ENCODE measurements at regions not wholly inside any gene's neighbourhood (a gene's known extent, or its start where the extent isn't known, plus 50 kb on each side); places are given as distances from the start of the nearest gene placed in this dataset.
"Not testable (repeated sequence)": the region's sequence is repeated elsewhere in the genome, so short reads cannot be mapped to it uniquely, and the experiment has no call there.

DNA sequence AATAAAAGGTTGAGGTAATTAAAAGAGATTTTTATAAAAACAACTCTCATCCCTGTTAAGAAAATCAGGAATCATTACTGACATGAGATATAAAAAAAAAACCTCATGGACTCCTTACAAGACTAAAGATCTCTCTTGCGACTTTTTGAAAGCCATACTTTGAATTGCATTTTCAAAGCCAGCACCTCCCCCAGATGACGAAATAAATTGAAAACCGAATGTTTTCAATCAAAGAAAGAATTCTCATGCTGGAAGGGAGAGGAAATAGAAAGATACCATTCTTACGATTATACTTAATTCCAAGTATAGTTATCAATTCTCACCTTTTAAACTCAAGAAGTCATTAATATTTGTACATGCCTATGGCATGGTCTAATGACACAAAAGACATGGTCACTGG is 452.3 kb downstream of the GJA1 start:
- Histone ChIP-seq H3K27me3 (ENCODE audit: insufficient read depth, low read depth, severe bottlenecking) (no peaks in the 10 kb centered on the region), H3K9me3 (ENCODE audit: severe bottlenecking) (no peaks in the 10 kb centered on the region), H3K27ac (no peak overlapping the region), H3K4me3 (ENCODE audit: low read depth, low read length) (no peak overlapping the region), H3K36me3 (no peaks in the 10 kb centered on the region)
- TF ChIP-seq, protein P1, sequence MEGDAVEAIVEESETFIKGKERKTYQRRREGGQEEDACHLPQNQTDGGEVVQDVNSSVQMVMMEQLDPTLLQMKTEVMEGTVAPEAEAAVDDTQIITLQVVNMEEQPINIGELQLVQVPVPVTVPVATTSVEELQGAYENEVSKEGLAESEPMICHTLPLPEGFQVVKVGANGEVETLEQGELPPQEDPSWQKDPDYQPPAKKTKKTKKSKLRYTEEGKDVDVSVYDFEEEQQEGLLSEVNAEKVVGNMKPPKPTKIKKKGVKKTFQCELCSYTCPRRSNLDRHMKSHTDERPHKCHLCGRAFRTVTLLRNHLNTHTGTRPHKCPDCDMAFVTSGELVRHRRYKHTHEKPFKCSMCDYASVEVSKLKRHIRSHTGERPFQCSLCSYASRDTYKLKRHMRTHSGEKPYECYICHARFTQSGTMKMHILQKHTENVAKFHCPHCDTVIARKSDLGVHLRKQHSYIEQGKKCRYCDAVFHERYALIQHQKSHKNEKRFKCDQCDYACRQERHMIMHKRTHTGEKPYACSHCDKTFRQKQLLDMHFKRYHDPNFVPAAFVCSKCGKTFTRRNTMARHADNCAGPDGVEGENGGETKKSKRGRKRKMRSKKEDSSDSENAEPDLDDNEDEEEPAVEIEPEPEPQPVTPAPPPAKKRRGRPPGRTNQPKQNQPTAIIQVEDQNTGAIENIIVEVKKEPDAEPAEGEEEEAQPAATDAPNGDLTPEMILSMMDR (IDR thresholded peaks at IDR 0.05; ENCODE audit: low read depth, low read length) = no peak
- DNase-seq = no peak

DNA sequence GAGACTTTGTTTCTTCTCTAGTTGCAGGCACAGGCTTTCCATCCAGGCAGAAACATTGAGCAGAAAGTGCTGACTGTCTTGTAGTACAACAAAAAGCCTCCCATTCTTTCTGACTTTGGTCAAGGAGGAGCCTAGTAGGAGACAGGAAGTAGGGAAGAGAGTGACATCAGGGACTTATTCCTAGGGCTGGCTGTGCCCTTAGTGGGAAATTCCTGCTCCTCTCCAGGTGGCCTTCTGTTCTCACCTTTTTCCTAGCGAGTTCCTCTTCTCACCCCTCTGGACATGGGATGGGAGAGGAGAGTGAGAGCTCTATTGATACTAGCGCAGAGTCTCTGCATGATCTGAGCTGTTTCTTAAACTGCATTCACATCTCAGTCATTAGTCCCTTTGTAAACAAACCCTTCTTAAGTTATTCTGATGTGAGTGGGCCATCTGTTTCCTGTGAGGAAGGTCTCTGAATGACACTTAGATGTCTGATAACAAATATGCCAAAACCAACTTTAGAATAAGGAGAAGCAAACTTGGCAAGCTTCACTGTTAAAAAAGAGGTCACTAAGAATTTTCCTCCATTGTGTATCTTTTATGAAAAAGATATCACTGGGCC is 455.0 kb downstream of the GJA1 start:
- Histone ChIP-seq H3K9me3 (ENCODE audit: severe bottlenecking) (no peaks in the 10 kb centered on the region), H3K27ac (0 out of 2 replicates have a peak overlapping the region, but pooled peaks have one; percentile 17), H3K27me3 (ENCODE audit: insufficient read depth, low read depth, severe bottlenecking) (no peaks in the 10 kb centered on the region), H3K36me3 (no peaks in the 10 kb centered on the region), H3K4me3 (ENCODE audit: low read depth, low read length) (no peak overlapping the region)
- no peak for DNase-seq
- TF ChIP-seq, protein P1 (IDR thresholded peaks at IDR 0.05; ENCODE audit: low read depth, low read length) = no peak

DNA sequence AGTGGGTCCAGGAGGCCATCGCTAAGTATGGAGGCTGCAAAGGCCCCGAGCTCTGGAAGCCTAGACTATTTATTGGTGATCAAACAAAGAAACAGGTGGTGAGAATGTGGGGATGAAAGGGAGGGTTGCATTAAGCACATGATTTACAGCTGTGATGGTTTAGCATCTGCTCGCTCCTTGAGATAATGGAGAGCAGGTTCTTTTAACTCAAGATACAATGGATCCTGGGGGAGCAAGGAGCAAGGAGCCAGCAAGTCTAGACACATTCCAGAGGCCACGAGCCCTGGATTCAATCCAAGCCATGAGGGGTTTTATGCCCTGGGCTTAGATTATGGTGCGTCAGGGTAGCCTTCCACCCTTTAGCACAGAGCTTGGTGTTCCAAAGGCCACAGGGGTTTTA is 460.3 kb downstream of the GJA1 start:
- H3K9me3 ChIP-seq (ENCODE audit: severe bottlenecking); H3K27ac ChIP-seq; H3K36me3 ChIP-seq; H3K4me3 ChIP-seq (ENCODE audit: low read depth, low read length); H3K27me3 ChIP-seq (ENCODE audit: insufficient read depth, low read depth, severe bottlenecking): not testable (repeated sequence)
- DNase-seq = peak; percentile 11

DNA sequence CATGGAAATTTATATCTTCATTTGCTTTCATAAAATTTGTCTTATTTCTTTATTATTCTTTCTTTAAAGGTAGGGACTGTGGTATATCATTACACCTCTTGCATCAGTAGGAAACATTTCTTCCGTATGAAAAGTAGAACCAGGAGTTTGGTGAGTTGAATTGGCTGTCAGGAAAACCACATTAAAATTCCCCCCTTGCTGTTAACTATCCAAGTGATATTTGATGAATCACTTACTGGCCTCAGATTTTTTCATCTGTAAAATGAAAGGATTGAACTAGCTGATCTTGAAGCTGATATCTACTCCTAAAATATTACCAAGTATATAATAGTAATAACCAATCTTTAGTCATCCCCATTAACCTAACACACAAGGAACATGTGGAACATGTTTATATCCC is 460.9 kb downstream of the GJA1 start:
- Histone ChIP-seq H3K4me3 (ENCODE audit: low read depth, low read length) (no peak overlapping the region), H3K36me3 (no peaks in the 10 kb centered on the region), H3K27me3 (ENCODE audit: insufficient read depth, low read depth, severe bottlenecking) (no peaks in the 10 kb centered on the region), H3K27ac (no peak overlapping the region), H3K9me3 (ENCODE audit: severe bottlenecking) (no peaks in the 10 kb centered on the region)
- TF ChIP-seq, protein P1 (IDR thresholded peaks at IDR 0.05; ENCODE audit: low read depth, low read length) = no peak
- no peak for DNase-seq

DNA sequence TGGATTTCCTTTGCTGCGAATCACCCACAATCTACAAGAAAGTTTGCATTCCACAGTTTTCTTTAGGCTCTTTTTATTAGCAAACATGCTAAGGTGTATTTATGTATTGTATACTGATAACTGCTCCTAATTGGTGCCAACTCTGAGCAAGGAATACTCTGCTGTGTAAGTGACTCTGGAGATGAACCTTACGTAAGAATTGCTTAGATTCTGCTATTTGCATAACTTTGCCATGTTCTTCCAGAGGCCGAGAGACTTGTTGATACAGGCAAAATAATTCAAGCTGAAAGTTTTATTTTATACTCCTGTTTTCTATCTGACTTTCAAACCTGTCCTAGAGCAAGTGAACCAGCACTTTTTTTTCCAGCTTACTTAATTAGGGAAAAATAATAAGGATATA is 461.3 kb downstream of the GJA1 start:
- Histone ChIP-seq H3K9me3 (ENCODE audit: severe bottlenecking) (no peaks in the 10 kb centered on the region), H3K36me3 (no peaks in the 10 kb centered on the region), H3K27ac (no peak overlapping the region), H3K4me3 (ENCODE audit: low read depth, low read length) (no peak overlapping the region), H3K27me3 (ENCODE audit: insufficient read depth, low read depth, severe bottlenecking) (no peaks in the 10 kb centered on the region)
- DNase-seq = no peak
- TF ChIP-seq, protein P1 (IDR thresholded peaks at IDR 0.05; ENCODE audit: low read depth, low read length) = no peak

DNA sequence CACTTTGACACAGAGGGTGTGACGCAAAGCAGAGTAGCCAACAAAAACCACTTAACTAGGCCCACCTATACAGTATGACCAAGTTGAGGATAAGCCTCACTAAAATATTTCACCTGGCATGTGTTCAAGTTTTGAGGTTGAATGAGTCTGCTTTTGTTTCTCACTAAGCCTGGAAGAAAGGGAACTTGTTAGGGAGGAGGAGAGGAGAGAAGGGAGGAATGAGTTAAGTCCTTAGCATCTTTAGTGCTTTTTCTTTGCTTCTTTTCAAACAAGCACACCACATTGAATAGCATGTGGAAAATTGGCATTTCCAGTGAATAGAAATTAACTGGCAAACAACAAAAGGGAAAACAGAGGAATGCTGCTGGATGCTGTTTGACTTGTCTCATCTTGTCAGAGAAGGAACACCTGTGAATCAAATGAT is 461.9 kb downstream of the GJA1 start:
- TF ChIP-seq, protein P1 (IDR thresholded peaks at IDR 0.05; ENCODE audit: low read depth, low read length) = no peak
- Histone ChIP-seq H3K27me3 (ENCODE audit: insufficient read depth, low read depth, severe bottlenecking) (no peaks in the 10 kb centered on the region), H3K36me3 (no peaks in the 10 kb centered on the region), H3K9me3 (ENCODE audit: severe bottlenecking) (no peaks in the 10 kb centered on the region), H3K27ac (no peak overlapping the region), H3K4me3 (ENCODE audit: low read depth, low read length) (no peak overlapping the region)
- DNase-seq = no peak

Data from WERI-Rb-1 (cell line).